ENCODE measurements at regions not wholly inside any gene's neighbourhood (a gene's known extent, or its start where the extent isn't known, plus 50 kb on each side); places are given as distances from the start of the nearest gene placed in this dataset.

GRCh38 chr12:97148941-97149559 is 242.0 kb downstream of the NEDD1 start:
- no peaks in the 10 kb centered on the region for H3K4me1 ChIP-seq (ENCODE audit: low read depth, poor library complexity, severe bottlenecking)
- no peak overlapping the region for H3K4me2 ChIP-seq
- H3K4me3 ChIP-seq (IDR thresholded peaks at IDR 0.05; ENCODE audit: insufficient read depth, low read depth, low read length) = no peak overlapping the region
- no peaks in the 10 kb centered on the region for H4K20me1 ChIP-seq (ENCODE audit: insufficient read depth)
- H3K27me3 ChIP-seq (ENCODE audit: insufficient read depth, low read depth) = no peaks in the 10 kb centered on the region
- peak; percentile 66 for TF ChIP-seq CTCF (conservative IDR thresholded peaks at IDR 0.05; ENCODE audit: low read depth, low read length)
- H3K36me3 ChIP-seq (ENCODE audit: insufficient read depth) = no peaks in the 10 kb centered on the region
- no peaks in the 10 kb centered on the region for H3K79me2 ChIP-seq (ENCODE audit: insufficient read depth, low read depth)
- H3K9ac ChIP-seq = no peak overlapping the region
- no peak overlapping the region for H2AFZ ChIP-seq (ENCODE audit: low read depth)
- H3K27ac ChIP-seq = no peak overlapping the region

DNA sequence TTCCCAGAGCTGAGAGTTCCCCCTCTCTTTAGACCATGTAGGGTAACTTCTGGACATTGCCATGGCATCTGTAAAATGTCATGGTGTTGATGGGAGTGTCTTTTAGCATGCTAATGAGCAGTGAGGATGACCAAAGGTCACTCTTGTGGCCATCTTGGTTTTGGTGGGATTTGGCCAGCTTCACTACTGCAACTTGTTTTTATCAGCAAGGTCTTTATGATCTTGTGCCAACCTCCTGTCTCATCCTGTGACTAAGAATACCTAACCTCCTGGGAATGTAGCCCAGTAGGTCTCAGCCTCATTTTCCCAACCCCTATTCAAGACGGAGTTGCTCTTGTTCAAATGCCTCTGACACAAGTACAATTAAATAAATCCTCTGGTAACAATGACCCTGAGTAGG is 244.4 kb downstream of the NEDD1 start:
- Histone ChIP-seq H4K20me1 (ENCODE audit: insufficient read depth) (no peaks in the 10 kb centered on the region), H3K36me3 (ENCODE audit: insufficient read depth) (no peaks in the 10 kb centered on the region), H2AFZ (ENCODE audit: low read depth) (no peak overlapping the region), H3K27me3 (ENCODE audit: insufficient read depth, low read depth) (no peaks in the 10 kb centered on the region), H3K4me1 (ENCODE audit: low read depth, poor library complexity, severe bottlenecking) (no peaks in the 10 kb centered on the region), H3K9ac (no peak overlapping the region), H3K4me3 (IDR thresholded peaks at IDR 0.05; ENCODE audit: insufficient read depth, low read depth, low read length) (no peak overlapping the region), H3K79me2 (ENCODE audit: insufficient read depth, low read depth) (no peaks in the 10 kb centered on the region), H3K27ac (no peak overlapping the region), H3K4me2 (no peak overlapping the region)
- no peak for TF ChIP-seq CTCF (conservative IDR thresholded peaks at IDR 0.05; ENCODE audit: low read depth, low read length)

- TF ChIP-seq CTCF (conservative IDR thresholded peaks at IDR 0.05; ENCODE audit: low read depth, low read length) = no peak
- no peak overlapping the region for H2AFZ ChIP-seq (ENCODE audit: low read depth)
- no peaks in the 10 kb centered on the region for H4K20me1 ChIP-seq (ENCODE audit: insufficient read depth)
- H3K9ac ChIP-seq = no peak overlapping the region
- no peak overlapping the region for H3K27ac ChIP-seq
- H3K4me2 ChIP-seq = no peak overlapping the region
- H3K79me2 ChIP-seq (ENCODE audit: insufficient read depth, low read depth) = no peaks in the 10 kb centered on the region
- no peaks in the 10 kb centered on the region for H3K27me3 ChIP-seq (ENCODE audit: insufficient read depth, low read depth)
- H3K4me1 ChIP-seq (ENCODE audit: low read depth, poor library complexity, severe bottlenecking) = no peaks in the 10 kb centered on the region
- H3K4me3 ChIP-seq (IDR thresholded peaks at IDR 0.05; ENCODE audit: insufficient read depth, low read depth, low read length) = no peak overlapping the region
- no peaks in the 10 kb centered on the region for H3K36me3 ChIP-seq (ENCODE audit: insufficient read depth)
Measured at GRCh38 chr12:97159377-97159776, 252.3 kb downstream of the NEDD1 start.

DNA sequence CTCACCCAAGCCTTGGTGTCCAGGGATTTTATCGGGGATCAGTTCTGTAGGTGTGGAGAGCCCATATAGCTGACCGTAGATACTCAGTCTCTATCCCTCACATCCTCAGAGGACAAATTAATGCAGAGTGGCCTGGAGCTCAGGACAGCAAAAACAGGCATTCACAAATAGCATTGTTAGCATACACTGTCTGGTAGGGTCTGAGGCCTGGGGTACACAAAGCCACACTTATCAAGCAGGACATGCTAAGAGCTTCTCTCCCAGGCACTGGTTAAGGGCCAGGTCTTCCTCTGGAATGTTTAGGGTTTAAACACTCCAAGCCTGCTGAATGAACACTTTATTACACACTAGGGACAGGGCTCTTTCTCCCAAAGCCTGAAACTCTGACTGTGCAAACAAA is 253.2 kb downstream of the NEDD1 start:
- Histone ChIP-seq H3K27me3 (ENCODE audit: insufficient read depth, low read depth) (no peaks in the 10 kb centered on the region), H3K27ac (no peak overlapping the region), H2AFZ (ENCODE audit: low read depth) (no peak overlapping the region), H3K4me2 (no peak overlapping the region), H3K9ac (no peak overlapping the region), H3K36me3 (ENCODE audit: insufficient read depth) (no peaks in the 10 kb centered on the region), H3K79me2 (ENCODE audit: insufficient read depth, low read depth) (no peaks in the 10 kb centered on the region), H3K4me3 (IDR thresholded peaks at IDR 0.05; ENCODE audit: insufficient read depth, low read depth, low read length) (no peak overlapping the region), H3K4me1 (ENCODE audit: low read depth, poor library complexity, severe bottlenecking) (no peaks in the 10 kb centered on the region), H4K20me1 (ENCODE audit: insufficient read depth) (no peaks in the 10 kb centered on the region)
- TF ChIP-seq CTCF (conservative IDR thresholded peaks at IDR 0.05; ENCODE audit: low read depth, low read length) = no peak
